ENCODE measurements at regions not wholly inside any gene's neighbourhood (a gene's known extent, or its start where the extent isn't known, plus 50 kb on each side); places are given as distances from the start of the nearest gene placed in this dataset.

GRCh38 chr10:33410096-33410859 lies 75.8 kb upstream of the NRP1 start:
- WGBS (ENCODE audit: extremely low coverage, insufficient coverage, insufficient read length) = no CpG with 5 or more reads among the region's 10 CpGs
- Histone ChIP-seq H2AFZ (ENCODE audit: insufficient read depth, low read length, poor library complexity) (no peak overlapping the region), H2BK120ac (ENCODE audit: insufficient read depth, low read length, poor library complexity) (no peak overlapping the region), H3K36me3 (ENCODE audit: control insufficient read depth in 1 of 2, insufficient read depth in 2 of 2, low read length in 2 of 2) (no peaks in the 10 kb centered on the region), H3K4me3 (ENCODE audit: low read depth, low read length) (no peak overlapping the region), H3K4ac (ENCODE audit: low read depth, low read length) (no peak overlapping the region), H3K27me3 (ENCODE audit: insufficient read depth, low read length) (no peaks in the 10 kb centered on the region), H3K27ac (ENCODE audit: low read depth, low read length) (no peak overlapping the region), H3K4me2 (ENCODE audit: low read length) (no peak overlapping the region), H3K18ac (ENCODE audit: low read length) (no peak overlapping the region), H3K9ac (ENCODE audit: low read length) (no peak overlapping the region), H3K79me2 (ENCODE audit: control insufficient read depth, insufficient read depth, low read length, poor library complexity) (no peaks in the 10 kb centered on the region), H4K12ac (ENCODE audit: low read depth, low read length) (no peak overlapping the region), H4K8ac (ENCODE audit: low read depth, low read length) (no peak overlapping the region), H3K79me1 (ENCODE audit: low read length) (no peaks in the 10 kb centered on the region), H3K4me1 (ENCODE audit: control insufficient read depth in 1 of 2, insufficient read depth in 2 of 2, low read length in 2 of 2) (peaks cover 0 to 2% of the 10 kb centered on the region in 2 experiments), H3K9me3 (ENCODE audit: insufficient read depth, low read depth, low read length) (peaks cover 2% of the 10 kb centered on the region), H2BK12ac (ENCODE audit: low read length) (no peak overlapping the region), H3K23ac (ENCODE audit: low read length) (no peak overlapping the region), H2BK5ac (ENCODE audit: low read depth, low read length, poor library complexity) (no peak overlapping the region), H4K91ac (ENCODE audit: low read depth, low read length) (no peak overlapping the region), H3K14ac (ENCODE audit: low read length) (no peak overlapping the region), H2AK5ac (ENCODE audit: low read length) (no peak overlapping the region)
- no peak for DNase-seq

GRCh38 chr10:33406596-33406995 lies 72.1 kb upstream of the NRP1 start:
- no peak overlapping the region for H4K12ac ChIP-seq (ENCODE audit: low read depth, low read length)
- no peak overlapping the region for H3K18ac ChIP-seq (ENCODE audit: low read length)
- H4K91ac ChIP-seq (ENCODE audit: low read depth, low read length) = no peak overlapping the region
- H2AK5ac ChIP-seq (ENCODE audit: low read length) = no peak overlapping the region
- H2BK12ac ChIP-seq (ENCODE audit: low read length) = no peak overlapping the region
- no peaks in the 10 kb centered on the region for H3K79me1 ChIP-seq (ENCODE audit: low read length)
- no peak overlapping the region for H3K4me3 ChIP-seq (ENCODE audit: low read depth, low read length)
- H3K79me2 ChIP-seq (ENCODE audit: control insufficient read depth, insufficient read depth, low read length, poor library complexity) = no peaks in the 10 kb centered on the region
- no peak overlapping the region for H2BK5ac ChIP-seq (ENCODE audit: low read depth, low read length, poor library complexity)
- no peak overlapping the region for H3K4ac ChIP-seq (ENCODE audit: low read depth, low read length)
- H3K9ac ChIP-seq (ENCODE audit: low read length) = no peak overlapping the region
- H3K27me3 ChIP-seq (ENCODE audit: insufficient read depth, low read length) = no peaks in the 10 kb centered on the region
- H3K27ac ChIP-seq (ENCODE audit: low read depth, low read length) = no peak overlapping the region
- H3K14ac ChIP-seq (ENCODE audit: low read length) = no peak overlapping the region
- peaks cover 2% of the 10 kb centered on the region for H3K9me3 ChIP-seq (ENCODE audit: insufficient read depth, low read depth, low read length)
- no peaks in the 10 kb centered on the region for H3K4me1 ChIP-seq (ENCODE audit: control insufficient read depth in 1 of 2, insufficient read depth in 2 of 2, low read length in 2 of 2)
- H2BK120ac ChIP-seq (ENCODE audit: insufficient read depth, low read length, poor library complexity) = no peak overlapping the region
- H3K23ac ChIP-seq (ENCODE audit: low read length) = no peak overlapping the region
- no peak for DNase-seq
- no CpG with 5 or more reads among the region's 2 CpGs for WGBS (ENCODE audit: extremely low coverage, insufficient coverage, insufficient read length)
- H4K8ac ChIP-seq (ENCODE audit: low read depth, low read length) = no peak overlapping the region
- H3K4me2 ChIP-seq (ENCODE audit: low read length) = no peak overlapping the region
- H3K36me3 ChIP-seq (ENCODE audit: control insufficient read depth in 1 of 2, insufficient read depth in 2 of 2, low read length in 2 of 2) = no peaks in the 10 kb centered on the region
- H2AFZ ChIP-seq (ENCODE audit: insufficient read depth, low read length, poor library complexity) = no peak overlapping the region

GRCh38 chr10:33402220-33403073 lies 68.0 kb upstream of the NRP1 start:
- no peak overlapping the region for H3K4me3 ChIP-seq (ENCODE audit: low read depth, low read length)
- no peak overlapping the region for H3K27ac ChIP-seq (ENCODE audit: low read depth, low read length)
- H3K79me2 ChIP-seq (ENCODE audit: control insufficient read depth, insufficient read depth, low read length, poor library complexity) = no peaks in the 10 kb centered on the region
- DNase-seq = no peak
- no peak overlapping the region for H3K18ac ChIP-seq (ENCODE audit: low read length)
- no peaks in the 10 kb centered on the region for H3K9me3 ChIP-seq (ENCODE audit: insufficient read depth, low read depth, low read length)
- H3K79me1 ChIP-seq (ENCODE audit: low read length) = no peaks in the 10 kb centered on the region
- H3K36me3 ChIP-seq (ENCODE audit: control insufficient read depth in 1 of 2, insufficient read depth in 2 of 2, low read length in 2 of 2) = no peaks in the 10 kb centered on the region
- H3K4me1 ChIP-seq (ENCODE audit: control insufficient read depth in 1 of 2, insufficient read depth in 2 of 2, low read length in 2 of 2) = no peaks in the 10 kb centered on the region
- H2BK12ac ChIP-seq (ENCODE audit: low read length) = no peak overlapping the region
- H3K14ac ChIP-seq (ENCODE audit: low read length) = no peak overlapping the region
- no peak overlapping the region for H4K91ac ChIP-seq (ENCODE audit: low read depth, low read length)
- H3K27me3 ChIP-seq (ENCODE audit: insufficient read depth, low read length) = no peaks in the 10 kb centered on the region
- no peak overlapping the region for H2AK5ac ChIP-seq (ENCODE audit: low read length)
- H3K4ac ChIP-seq (ENCODE audit: low read depth, low read length) = no peak overlapping the region
- no CpG with 5 or more reads among the region's 9 CpGs for WGBS (ENCODE audit: extremely low coverage, insufficient coverage, insufficient read length)
- no peak overlapping the region for H3K9ac ChIP-seq (ENCODE audit: low read length)
- no peak overlapping the region for H4K8ac ChIP-seq (ENCODE audit: low read depth, low read length)
- H2AFZ ChIP-seq (ENCODE audit: insufficient read depth, low read length, poor library complexity) = no peak overlapping the region
- H4K12ac ChIP-seq (ENCODE audit: low read depth, low read length) = no peak overlapping the region
- H2BK5ac ChIP-seq (ENCODE audit: low read depth, low read length, poor library complexity) = no peak overlapping the region
- H3K4me2 ChIP-seq (ENCODE audit: low read length) = no peak overlapping the region
- no peak overlapping the region for H3K23ac ChIP-seq (ENCODE audit: low read length)
- no peak overlapping the region for H2BK120ac ChIP-seq (ENCODE audit: insufficient read depth, low read length, poor library complexity)

- no CpG with 5 or more reads among the region's 2 CpGs for WGBS (ENCODE audit: extremely low coverage, insufficient coverage, insufficient read length)
- H3K4ac ChIP-seq (ENCODE audit: low read depth, low read length) = no peak overlapping the region
These were observed 66.8 kb upstream of the NRP1 start for GRCh38 chr10:33401300-33401699.

More at GRCh38 chr10:33401300-33401699, 66.8 kb upstream of the NRP1 start:
- Histone ChIP-seq H3K4me2 (ENCODE audit: low read length) (no peak overlapping the region), H3K36me3 (ENCODE audit: control insufficient read depth in 1 of 2, insufficient read depth in 2 of 2, low read length in 2 of 2) (no peaks in the 10 kb centered on the region), H4K8ac (ENCODE audit: low read depth, low read length) (no peak overlapping the region), H2BK5ac (ENCODE audit: low read depth, low read length, poor library complexity) (no peak overlapping the region), H4K12ac (ENCODE audit: low read depth, low read length) (no peak overlapping the region), H3K9ac (ENCODE audit: low read length) (no peak overlapping the region), H3K4me1 (ENCODE audit: control insufficient read depth in 1 of 2, insufficient read depth in 2 of 2, low read length in 2 of 2) (no peaks in the 10 kb centered on the region), H4K91ac (ENCODE audit: low read depth, low read length) (no peak overlapping the region), H2BK12ac (ENCODE audit: low read length) (no peak overlapping the region), H3K27me3 (ENCODE audit: insufficient read depth, low read length) (no peaks in the 10 kb centered on the region), H3K79me1 (ENCODE audit: low read length) (no peaks in the 10 kb centered on the region), H3K23ac (ENCODE audit: low read length) (no peak overlapping the region), H3K14ac (ENCODE audit: low read length) (no peak overlapping the region), H3K9me3 (ENCODE audit: insufficient read depth, low read depth, low read length) (no peaks in the 10 kb centered on the region), H3K4me3 (ENCODE audit: low read depth, low read length) (no peak overlapping the region), H3K79me2 (ENCODE audit: control insufficient read depth, insufficient read depth, low read length, poor library complexity) (no peaks in the 10 kb centered on the region), H2BK120ac (ENCODE audit: insufficient read depth, low read length, poor library complexity) (no peak overlapping the region), H3K27ac (ENCODE audit: low read depth, low read length) (no peak overlapping the region), H2AFZ (ENCODE audit: insufficient read depth, low read length, poor library complexity) (no peak overlapping the region), H3K18ac (ENCODE audit: low read length) (no peak overlapping the region), H2AK5ac (ENCODE audit: low read length) (no peak overlapping the region)
- no peak for DNase-seq

Measured in trophoblast cell (in vitro differentiated cells and primary cell).